ENCODE measurements at regions not wholly inside any gene's neighbourhood (a gene's known extent, or its start where the extent isn't known, plus 50 kb on each side); places are given as distances from the start of the nearest gene placed in this dataset.

DNA sequence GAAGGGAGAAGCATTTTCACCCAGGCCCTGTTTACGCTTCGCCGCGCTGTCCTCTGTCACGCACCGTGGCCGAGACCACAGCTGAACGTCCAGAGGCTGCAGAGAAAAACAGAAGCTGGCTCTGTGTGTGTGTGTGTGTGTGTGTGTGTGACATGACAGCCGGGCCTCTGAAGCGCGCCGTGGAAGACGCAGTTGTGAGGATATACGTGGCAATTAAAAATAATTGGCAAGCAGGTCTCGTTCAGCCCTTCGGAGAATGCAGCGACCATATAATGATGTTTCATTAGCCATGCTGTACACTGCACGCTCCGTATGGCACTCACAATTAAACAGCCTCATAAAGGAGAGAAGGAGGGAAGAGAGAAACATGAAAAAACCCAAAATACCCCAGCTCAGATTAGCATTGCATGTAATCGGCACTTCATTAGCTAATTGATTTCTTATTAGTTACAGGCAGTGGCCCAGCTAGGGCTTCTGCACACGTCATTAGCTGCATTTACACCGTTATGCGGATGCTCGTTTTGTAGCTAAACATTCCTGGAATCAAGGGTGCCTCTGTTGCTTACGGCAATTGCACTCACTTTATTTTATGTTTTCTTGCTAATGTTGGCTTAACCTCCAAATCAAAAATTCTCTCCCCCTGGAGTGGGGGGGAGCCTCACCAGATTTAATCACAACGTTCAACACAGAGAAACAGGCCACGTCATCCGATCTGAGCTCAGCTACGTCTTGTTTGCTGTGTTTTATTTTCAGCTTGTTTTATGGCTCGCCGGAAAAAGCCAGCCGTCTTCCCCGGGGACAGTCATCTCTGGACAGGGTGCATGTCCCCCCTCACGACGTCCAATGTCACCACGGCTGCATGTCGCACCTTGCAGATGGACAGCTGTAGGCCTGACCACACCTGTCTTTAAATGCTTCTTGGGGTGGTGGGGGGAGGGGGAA lies 74.6 kb upstream of the SHOX start:
- no peak for TF ChIP-seq FOXA1 (IDR thresholded peaks at IDR 0.05)
- TF ChIP-seq ARNT (IDR thresholded peaks at IDR 0.05): no peak

Measured in HEK293T (cell line).